ENCODE measurements at regions not wholly inside any gene's neighbourhood (a gene's known extent, or its start where the extent isn't known, plus 50 kb on each side); places are given as distances from the start of the nearest gene placed in this dataset.

- DNase-seq (ENCODE audit: low read depth in 4 of 4, low spot score in 1 of 4): no peak
These were observed 152.9 kb downstream of the CBLN1 start for GRCh38 chr16:49128740-49129139.

- DNase-seq (ENCODE audit: low read depth in 4 of 4, low spot score in 1 of 4): no peak
These were observed 154.5 kb downstream of the CBLN1 start for GRCh38 chr16:49127103-49127502.

- DNase-seq (ENCODE audit: low read depth in 4 of 4, low spot score in 1 of 4): no peak
These were observed 160.0 kb downstream of the CBLN1 start for GRCh38 chr16:49121636-49122035.

- DNase-seq (ENCODE audit: low read depth in 4 of 4, low spot score in 1 of 4): no peak
These were observed 161.0 kb downstream of the CBLN1 start for GRCh38 chr16:49120631-49121030.

- no peak for DNase-seq (ENCODE audit: low read depth in 4 of 4, low spot score in 1 of 4)
These were observed 164.8 kb downstream of the CBLN1 start for GRCh38 chr16:49116873-49117272.

- DNase-seq (ENCODE audit: low read depth in 4 of 4, low spot score in 1 of 4): no peak
These were observed 165.7 kb downstream of the CBLN1 start for GRCh38 chr16:49115956-49116355.

- no peak for DNase-seq (ENCODE audit: low read depth in 4 of 4, low spot score in 1 of 4)
These were observed 168.9 kb downstream of the CBLN1 start for GRCh38 chr16:49112754-49113153.

GRCh38 chr16:49111351-49111750 lies 170.3 kb downstream of the CBLN1 start:
- DNase-seq (ENCODE audit: low read depth in 4 of 4, low spot score in 1 of 4): no peak

- DNase-seq (ENCODE audit: low read depth in 4 of 4, low spot score in 1 of 4): no peak
These were observed 173.0 kb downstream of the CBLN1 start for GRCh38 chr16:49108611-49109010.

- DNase-seq (ENCODE audit: low read depth in 4 of 4, low spot score in 1 of 4): no peak
These were observed 178.3 kb downstream of the CBLN1 start for GRCh38 chr16:49103298-49103697.

- DNase-seq (ENCODE audit: low read depth in 4 of 4, low spot score in 1 of 4): no peak
These were observed 179.6 kb downstream of the CBLN1 start for GRCh38 chr16:49101997-49102396.

GRCh38 chr16:49100366-49100765 lies 181.3 kb downstream of the CBLN1 start:
- DNase-seq (ENCODE audit: low read depth in 4 of 4, low spot score in 1 of 4): no peak

- no peak for DNase-seq (ENCODE audit: low read depth in 4 of 4, low spot score in 1 of 4)
These were observed 183.7 kb downstream of the CBLN1 start for GRCh38 chr16:49097964-49098363.

GRCh38 chr16:49096176-49096945 lies 185.3 kb downstream of the CBLN1 start:
- DNase-seq (ENCODE audit: low read depth in 4 of 4, low spot score in 1 of 4): no peak

- DNase-seq (ENCODE audit: low read depth in 4 of 4, low spot score in 1 of 4): no peak
These were observed 186.1 kb downstream of the CBLN1 start for GRCh38 chr16:49095539-49095938.

GRCh38 chr16:49094471-49094870 lies 187.2 kb downstream of the CBLN1 start:
- no peak for DNase-seq (ENCODE audit: low read depth in 4 of 4, low spot score in 1 of 4)

GRCh38 chr16:49093939-49094338 lies 187.7 kb downstream of the CBLN1 start:
- DNase-seq (ENCODE audit: low read depth in 4 of 4, low spot score in 1 of 4): no peak

GRCh38 chr16:49092704-49093103 lies 188.9 kb downstream of the CBLN1 start:
- DNase-seq (ENCODE audit: low read depth in 4 of 4, low spot score in 1 of 4): no peak

- DNase-seq (ENCODE audit: low read depth in 4 of 4, low spot score in 1 of 4): no peak
These were observed 192.1 kb downstream of the CBLN1 start for GRCh38 chr16:49089533-49089932.

GRCh38 chr16:49089039-49089438 lies 192.6 kb downstream of the CBLN1 start:
- no peak for DNase-seq (ENCODE audit: low read depth in 4 of 4, low spot score in 1 of 4)

GRCh38 chr16:49085686-49086085 lies 196.0 kb downstream of the CBLN1 start:
- no peak for DNase-seq (ENCODE audit: low read depth in 4 of 4, low spot score in 1 of 4)

- no peak for DNase-seq (ENCODE audit: low read depth in 4 of 4, low spot score in 1 of 4)
These were observed 196.8 kb downstream of the CBLN1 start for GRCh38 chr16:49084628-49085390.

- no peak for DNase-seq (ENCODE audit: low read depth in 4 of 4, low spot score in 1 of 4)
These were observed 200.1 kb downstream of the CBLN1 start for GRCh38 chr16:49081554-49081953.

Measured in stimulated activated CD4-positive, alpha-beta T cell treated with anti-CD3 and anti-CD28 coated beads, Interleukin-1b, Interleukin-23, amount 100 ng/mL, for 24 hours (primary cell).